ENCODE measurements at regions not wholly inside any gene's neighbourhood (a gene's known extent, or its start where the extent isn't known, plus 50 kb on each side); places are given as distances from the start of the nearest gene placed in this dataset.
"Not testable (repeated sequence)": the region's sequence is repeated elsewhere in the genome, so short reads cannot be mapped to it uniquely, and the experiment has no call there.

- not testable (repeated sequence) for DNase-seq
Observed at GRCh38 chr17:27365329-27365945, 71.5 kb downstream of the WSB1 start.

DNA sequence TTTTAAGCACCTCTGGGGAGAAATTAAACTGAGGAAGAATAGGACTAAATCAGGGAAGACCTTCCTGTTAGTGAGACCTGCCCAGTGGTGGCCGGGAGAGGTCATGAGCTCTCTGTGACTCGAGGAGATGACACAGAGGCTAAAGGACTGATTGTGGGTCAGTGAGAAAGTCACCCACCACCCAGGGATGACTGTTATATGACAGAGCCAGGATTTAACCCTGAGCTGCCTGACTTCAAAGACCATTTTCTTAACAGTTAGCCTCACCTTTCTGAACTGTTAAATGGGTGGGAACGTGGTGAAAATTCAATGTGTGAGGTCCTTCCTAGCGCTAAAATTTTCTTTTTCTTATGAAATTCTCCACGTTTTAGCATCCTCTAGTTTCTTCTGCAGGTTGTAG, 72.5 kb downstream of the WSB1 start:
- no peak for DNase-seq

- no peak for DNase-seq
Observed at GRCh38 chr17:27367121-27367981, 73.4 kb downstream of the WSB1 start.

DNA sequence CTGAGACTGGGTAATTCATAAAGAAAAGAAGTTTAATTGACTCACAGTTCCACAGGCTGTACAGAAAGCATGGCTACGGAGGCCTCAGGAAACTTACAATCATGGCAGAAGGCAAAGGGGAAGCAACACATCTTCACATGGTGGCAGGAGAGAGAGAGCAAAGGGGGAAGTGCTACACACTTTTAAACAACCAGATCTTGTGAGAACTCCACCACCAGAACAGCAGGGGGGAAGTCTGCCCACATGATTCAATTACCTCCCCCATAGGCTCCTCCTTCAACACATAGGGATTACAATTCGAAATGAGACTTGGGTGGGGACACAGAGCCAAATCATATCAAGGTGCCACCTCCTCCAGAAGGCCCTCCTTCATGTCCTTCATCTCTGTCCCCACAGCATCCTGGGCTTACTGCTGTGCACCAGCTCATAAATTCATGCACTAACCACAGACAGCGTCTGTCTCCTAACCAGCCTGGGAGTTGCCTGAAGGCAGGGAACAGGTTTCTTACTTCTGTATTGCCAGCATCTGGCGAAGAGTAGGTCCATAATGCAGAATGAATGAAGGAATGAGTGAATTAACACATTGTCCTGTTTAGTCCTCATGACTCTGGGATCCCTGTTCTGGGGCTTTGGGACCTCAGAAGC, 74.4 kb downstream of the WSB1 start:
- no peak for DNase-seq

GRCh38 chr17:27368980-27369379, 75.1 kb downstream of the WSB1 start:
- no peak for DNase-seq

DNA sequence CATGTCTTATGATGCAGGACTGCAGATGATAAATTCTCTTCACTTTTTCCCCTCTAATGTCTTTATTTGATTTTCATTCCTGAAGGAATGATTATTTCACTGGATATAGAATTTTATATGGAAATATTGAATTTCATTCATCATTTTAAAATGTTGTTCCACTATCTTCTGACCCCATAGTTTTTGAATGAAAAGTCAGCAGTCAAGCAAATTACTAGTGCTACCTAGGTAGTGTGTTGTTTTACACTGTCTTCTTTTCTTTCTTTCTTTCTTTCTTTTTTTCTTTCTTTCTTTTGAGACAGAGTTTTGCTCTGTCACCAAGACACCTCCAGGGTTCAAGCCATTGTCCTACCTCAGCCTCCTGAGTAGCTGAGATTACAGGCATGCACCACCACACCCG, 76.9 kb downstream of the WSB1 start:
- no peak for DNase-seq

- DNase-seq = not testable (repeated sequence)
Observed at GRCh38 chr17:27373695-27374094, 79.8 kb downstream of the WSB1 start.

DNA sequence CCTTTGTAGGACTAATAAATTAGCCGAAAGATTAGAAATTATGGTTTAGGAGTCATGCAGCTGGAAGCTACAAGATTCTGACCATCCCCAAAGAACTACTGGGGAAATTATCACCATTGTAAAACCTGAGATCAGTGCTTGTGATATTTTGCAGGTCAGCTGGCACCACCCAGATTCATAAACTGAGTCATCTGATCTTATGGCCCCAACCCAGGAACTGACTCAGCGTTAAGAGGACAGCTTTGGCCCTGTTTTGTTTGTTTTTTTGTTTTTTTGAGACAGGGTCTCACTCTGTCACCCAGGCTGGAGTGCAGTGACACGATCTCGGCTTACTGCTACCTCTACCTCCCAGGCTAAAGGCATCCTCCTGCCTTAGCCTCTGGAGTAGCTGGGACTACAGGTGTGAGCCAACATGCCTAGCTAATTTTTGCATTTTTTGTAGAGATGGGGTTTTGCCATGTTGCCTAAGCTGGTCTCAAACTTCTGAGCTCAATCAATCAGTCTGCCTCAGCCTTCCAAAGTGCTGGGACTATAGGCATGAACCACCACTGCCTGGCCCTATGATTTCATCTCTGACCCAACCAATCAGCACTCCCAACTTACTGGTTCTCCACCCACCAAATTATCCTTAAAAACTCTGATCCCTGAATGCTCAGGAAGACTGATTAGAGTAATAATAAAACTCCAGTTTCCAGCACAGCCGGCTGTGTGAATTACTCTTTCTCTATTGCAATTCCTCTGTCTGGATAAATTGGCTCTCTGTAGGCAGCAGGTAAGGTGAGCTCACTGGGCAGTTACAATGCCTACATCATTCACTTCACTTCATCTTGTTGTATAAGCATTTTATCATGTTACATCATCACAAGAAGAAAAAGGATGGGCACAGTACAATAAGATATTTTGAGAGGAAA, 79.4 kb upstream of the KSR1 start:
- no peak for DNase-seq

DNA sequence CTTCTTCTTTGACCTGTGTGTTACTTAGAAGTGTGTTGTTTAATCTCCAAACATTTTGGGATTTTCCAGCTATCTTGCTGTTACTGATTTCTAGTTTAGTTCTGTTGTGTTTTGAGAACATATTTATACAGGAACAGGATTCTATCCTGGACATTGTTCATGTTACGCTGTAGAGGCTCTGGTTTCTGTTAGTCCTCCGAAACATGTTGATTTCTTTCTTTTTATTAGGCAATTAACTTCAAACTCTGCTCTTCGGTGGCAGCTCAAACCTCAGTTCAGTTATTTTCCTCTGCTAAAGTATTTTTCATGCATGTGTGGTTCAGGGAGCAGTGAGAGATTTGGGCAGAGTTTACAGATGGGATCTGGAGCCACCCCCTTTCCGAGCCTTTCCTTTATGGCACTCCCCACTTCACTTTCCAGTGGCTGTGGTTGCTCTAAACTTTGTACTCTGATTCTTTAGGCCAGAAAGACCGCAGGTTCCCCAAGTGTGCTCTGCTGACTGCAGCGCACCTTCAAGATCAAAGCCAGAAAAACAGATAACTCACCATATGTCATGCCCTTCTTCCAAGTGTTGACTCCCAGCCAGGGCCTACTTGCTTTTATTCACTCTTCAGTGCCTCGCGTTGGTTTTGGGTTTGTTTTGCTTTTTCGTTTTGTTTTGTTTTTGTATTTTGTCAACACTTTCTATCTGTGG, 77.6 kb upstream of the KSR1 start:
- no peak for DNase-seq

DNA sequence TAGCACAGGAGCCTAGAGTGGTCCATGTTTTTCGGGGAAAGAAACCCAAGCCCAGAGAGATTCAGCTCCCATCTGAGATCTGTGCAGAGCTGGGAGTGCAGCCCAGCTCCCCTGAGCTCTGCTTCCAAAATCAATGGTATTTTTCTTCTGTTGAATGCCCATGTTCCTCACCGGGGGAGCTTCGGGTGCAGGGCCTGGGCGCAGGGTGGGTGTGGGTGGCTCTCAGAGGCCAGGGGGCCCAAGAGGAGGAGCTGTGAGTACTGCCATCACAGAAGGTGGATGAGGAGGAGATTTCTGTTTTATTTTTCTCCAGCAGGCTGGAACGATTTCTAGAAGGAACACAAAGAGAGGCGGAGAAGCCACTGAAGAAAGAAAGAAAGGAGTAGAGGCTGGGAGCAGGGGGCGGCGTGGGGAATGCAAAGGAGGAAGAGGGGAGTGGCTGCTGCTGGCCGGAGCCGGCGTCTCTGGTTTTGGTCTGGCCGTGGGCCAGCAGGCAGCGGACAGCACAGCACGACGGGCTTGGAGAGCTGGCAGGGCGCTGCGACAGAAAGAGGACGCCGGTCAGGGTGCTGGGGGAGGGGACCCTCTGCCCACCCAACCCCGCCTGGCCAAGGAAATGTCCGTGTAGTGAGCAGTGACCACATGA, 76.2 kb upstream of the KSR1 start:
- DNase-seq = no peak

DNA sequence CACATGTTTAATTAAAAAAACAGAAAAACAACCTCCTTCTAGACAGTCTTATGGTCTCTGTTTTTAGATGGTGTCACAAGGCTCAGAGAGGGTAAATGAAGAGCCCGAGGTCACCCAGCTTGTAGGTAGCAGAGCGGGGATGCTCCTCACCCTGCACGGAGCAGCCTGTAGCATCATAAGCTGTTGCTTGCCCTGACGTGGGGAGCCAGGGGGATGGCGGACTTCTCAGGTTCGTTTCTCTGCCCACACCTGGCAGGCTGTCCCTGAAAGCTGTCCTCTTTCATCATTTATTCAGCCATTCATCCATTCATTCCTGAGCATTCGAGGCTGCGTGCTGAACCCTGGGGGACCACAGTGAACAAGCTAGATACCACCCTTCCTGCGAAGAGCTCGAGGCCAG, 75.7 kb upstream of the KSR1 start:
- DNase-seq = no peak

GRCh38 chr17:27381007-27381501, 75.2 kb upstream of the KSR1 start:
- peak; percentile 74 for DNase-seq

DNA sequence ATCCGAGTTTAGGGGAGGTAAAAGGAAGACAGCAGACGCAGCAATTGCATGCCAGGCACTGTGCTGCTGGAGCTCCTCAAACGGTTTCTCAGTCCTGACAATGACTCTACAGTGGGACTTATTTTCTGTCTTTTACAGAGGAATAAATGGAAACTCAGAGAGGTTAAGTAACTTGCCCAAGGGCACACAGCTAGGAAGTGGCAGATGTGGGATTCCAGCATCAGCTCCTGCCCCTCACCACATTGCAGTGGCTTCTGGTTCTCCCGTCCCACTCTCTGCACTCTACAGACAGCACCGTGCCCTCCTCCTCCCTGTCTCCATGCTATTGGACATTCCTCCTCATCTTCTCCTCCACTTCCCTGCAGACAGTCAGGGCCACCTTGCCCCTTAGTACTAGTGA, 74.2 kb upstream of the KSR1 start:
- no peak for DNase-seq

DNA sequence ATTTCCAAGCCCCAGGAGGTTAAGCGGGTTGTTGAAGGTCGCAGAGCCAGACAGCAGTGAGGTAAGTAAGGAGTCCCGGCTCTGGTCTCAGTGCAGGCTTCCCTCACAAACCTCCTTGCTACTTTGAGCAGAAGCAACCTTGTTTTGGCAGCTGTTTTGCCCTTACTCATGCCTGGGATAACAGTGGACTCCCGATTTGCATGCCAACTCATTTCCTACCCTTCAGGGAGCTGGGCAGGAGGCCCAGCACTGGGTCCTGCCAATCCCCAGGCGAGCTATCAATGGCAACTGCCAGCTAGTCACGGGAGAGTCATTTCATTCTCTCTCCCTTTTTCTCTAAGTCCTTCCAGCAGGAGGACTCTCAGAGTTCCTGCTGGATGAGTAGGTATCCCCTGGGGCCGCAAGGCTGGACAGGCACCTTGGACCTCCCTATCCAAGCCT, 72.0 kb upstream of the KSR1 start:
- DNase-seq = no peak

- no peak for DNase-seq
Observed at GRCh38 chr17:27384726-27385125, 71.5 kb upstream of the KSR1 start.

DNA sequence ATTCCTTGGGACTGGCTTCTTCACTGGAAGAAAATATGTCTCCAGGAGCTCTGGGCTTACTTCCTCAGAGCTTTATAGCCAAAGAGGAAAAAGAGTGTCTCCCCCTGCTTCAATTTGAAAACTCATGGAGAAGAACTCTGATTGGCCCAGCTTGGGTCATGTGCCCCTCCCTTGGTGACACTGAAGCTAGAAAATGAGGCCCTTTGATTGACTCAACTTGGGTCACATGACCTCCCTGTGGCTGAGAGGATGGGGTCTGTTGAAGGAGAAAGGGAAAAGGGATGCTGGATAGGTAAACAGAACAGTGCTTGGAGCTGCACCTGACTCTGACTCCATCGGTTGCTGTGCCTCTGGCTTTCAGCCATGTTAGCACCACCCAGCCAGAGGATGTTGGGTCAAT, 70.6 kb upstream of the KSR1 start:
- DNase-seq = no peak

GRCh38 chr17:27386206-27387075, 69.8 kb upstream of the KSR1 start:
- no peak for DNase-seq

DNA sequence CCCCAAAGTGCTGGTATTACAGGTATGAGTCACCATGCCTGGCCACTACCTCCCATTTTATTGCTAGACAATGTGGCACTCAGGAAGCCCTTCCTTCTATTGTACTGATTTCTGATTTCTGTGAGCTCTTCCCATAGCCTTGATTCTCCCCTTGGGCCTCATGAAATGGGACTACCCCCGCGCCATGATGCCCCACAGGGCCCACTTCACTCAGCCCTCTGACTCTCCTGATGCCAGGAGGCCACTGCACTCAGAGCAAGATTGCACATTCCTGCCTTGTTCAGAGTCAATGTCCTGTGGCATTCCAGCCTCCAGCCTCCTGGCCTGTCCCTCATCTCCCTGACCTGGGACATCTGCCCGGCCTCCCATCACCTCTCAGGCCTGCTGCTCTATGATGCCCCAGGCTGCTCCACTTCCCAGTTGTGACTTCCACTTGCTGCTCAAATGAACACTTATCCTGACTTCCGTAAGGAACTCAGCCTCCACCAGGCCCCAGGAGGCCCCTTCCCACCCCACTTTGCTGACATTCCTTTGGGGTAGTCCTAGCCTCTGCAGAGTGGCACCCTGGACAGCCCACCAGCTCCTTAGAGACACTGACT, 66.6 kb upstream of the KSR1 start:
- DNase-seq = no peak

DNA sequence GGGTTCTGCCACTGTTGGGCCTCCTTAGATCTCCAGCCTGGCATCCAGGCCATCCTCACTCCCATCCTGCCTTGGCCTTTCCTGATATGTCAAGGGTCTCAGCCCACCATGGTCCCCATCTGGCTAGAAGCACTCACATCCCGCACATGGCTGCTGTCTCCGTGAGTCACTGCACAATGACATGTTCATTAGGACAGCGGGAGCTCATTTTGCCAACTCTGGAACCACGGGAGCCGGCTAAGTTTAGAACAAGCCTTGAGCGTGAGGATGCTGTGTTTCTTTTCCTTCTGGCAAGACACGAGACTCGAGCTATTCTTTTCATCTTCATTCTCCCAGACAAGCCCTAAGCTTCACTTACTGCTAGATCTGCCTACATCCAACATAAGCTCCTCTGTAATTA, 65.7 kb upstream of the KSR1 start:
- DNase-seq = no peak

DNA sequence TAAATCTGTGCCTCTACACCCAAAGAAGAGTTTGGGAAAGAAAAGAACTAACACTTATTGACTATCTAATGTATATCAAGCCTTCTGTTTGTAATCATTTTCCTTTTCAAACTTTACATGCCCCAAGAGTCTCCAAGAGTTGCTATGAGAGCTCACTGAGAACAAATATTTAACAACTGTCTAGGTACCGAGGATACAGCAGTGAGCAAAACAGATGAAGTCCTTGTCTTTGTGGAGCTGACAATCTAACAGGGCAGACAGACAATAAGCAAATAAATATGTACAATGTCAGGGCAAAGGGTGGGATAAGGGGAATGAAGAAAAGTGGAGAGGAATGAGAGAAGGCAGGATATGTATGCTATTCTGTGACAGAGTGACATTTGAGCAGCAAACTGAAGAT, 64.8 kb upstream of the KSR1 start:
- DNase-seq = no peak
